Activated CD4-positive, CD25-positive, alpha-beta regulatory T cell treated with anti-CD3 and anti-CD28 coated beads, Interleukin-2, amount 50 U/mL, for 24 hours (primary cell): ENCODE measurements at regions not wholly inside any gene's neighbourhood (a gene's known extent, or its start where the extent isn't known, plus 50 kb on each side); places are given as distances from the start of the nearest gene placed in this dataset.
"Not testable (repeated sequence)": the region's sequence is repeated elsewhere in the genome, so short reads cannot be mapped to it uniquely, and the experiment has no call there.

Experiments used
- ATAC-seq, 2 donors: fragments of 150-1000 bp; cut with Tn5 transposase; one replicate each; pipeline ENCODE4 v1.10.0; 2021; ENCODE audit warnings: mild to moderate bottlenecking in 1 of 2, moderate library complexity in 1 of 2

DNA sequence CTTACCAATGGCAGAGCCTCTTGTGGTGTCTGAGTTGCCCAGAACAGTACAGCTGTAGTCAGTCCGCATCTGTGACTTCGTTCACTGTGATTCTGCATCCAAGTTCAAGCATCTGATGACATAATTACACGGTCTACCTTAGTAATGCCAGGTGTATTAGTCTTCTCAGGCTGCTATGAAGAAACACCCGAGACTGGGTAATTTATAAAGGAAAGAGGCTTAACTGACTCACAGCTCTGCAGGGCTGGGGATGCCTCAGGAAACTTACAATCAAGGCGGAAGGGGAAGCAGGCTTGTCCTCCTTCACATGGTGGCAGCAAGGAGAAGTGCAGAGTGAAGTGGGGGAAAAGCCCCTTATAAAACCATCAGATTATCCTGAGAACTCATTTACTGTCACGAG, 163.9 kb upstream of the SULF2 start:
- no peak for ATAC-seq

DNA sequence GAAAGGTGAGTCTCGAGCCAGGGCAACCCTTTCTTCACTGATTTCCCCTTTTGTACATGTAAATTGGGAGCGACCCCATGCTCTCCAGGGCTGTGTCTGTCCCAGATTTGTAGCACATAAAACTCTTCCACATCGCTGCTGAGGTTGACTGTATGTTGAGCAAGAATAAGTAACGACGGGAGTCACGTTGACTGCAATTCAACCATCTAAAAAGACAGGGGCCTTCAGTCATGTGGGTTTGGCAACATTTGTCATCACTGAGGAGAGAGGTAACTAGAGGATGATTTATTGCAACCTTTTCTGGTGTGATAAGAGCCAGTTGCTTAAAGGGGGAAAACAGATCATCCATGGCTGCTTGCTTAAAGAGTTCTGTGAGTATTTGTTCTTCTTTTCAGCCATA, 159.4 kb upstream of the SULF2 start:
- no peak for ATAC-seq

DNA sequence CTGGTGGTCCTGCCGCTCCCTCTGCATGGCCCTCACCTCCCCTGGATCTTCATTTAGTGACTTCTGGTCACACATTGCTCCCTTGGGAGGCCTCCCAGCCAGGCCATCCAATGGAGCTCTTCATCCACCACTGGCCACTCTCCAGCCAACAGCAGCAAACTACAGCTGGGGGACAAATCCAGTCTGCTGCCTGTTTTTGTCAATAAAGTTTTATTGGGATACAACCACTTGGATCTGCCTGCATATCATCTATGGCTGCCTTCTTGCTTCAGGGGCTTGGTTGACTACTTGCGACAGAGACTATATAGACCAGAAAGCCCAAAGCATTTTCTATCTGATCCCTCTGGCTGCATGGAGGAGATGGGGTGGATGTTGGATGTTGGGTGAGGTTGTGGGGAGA, 156.6 kb upstream of the SULF2 start:
- no peak for ATAC-seq

DNA sequence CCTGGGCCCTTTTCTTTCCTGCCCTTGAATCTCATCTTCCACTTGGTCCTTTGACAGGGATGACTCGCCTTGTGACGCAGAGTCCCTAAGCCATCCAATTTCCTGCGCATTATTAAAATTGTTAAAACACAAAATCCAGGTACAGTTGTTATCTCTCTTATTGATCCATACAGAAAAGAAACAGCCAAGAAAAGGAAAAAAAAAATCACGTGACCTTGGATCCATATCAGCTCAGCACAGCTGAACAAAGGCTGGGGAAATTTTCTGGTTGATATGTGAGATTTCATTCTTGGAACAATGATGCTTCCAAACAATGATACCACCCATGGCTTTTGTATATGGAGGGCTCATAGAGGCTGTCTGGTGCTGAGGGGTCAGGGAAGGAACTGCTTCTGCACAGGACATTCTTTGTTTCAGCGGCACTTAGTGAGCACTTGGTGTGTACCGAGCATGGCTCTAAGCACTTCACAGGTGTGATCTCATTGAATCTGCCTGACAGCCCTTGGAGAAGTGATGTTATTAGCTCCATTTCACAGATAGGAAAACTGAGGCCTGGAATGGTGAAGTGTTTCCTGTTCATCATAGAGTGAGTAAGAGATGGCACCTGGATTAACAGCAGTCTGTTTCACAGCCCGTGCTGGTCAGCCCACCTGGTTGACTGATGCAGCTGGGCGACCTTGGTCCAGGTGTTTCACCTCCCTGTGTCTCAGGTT, 155.0 kb upstream of the SULF2 start:
- ATAC-seq: no peak

DNA sequence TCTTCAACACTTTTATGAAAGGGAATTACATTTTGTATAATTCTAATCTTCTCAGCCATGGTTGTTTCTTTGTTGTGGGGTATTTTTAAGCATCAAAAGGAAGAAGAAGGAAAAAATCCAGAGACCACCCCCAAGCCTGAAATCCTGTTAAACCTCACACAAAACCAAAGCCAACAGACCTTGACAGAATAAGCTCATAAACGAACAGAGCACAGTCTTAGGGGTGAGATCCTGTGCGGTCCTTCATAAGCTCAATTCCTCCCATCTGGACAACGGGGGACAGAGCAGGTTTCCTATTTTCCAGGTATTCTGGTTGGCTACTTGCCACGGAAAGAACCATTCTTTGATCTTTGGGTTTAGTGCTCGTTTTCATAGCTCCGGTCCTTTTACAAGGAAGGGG, 151.3 kb upstream of the SULF2 start:
- ATAC-seq: no peak

DNA sequence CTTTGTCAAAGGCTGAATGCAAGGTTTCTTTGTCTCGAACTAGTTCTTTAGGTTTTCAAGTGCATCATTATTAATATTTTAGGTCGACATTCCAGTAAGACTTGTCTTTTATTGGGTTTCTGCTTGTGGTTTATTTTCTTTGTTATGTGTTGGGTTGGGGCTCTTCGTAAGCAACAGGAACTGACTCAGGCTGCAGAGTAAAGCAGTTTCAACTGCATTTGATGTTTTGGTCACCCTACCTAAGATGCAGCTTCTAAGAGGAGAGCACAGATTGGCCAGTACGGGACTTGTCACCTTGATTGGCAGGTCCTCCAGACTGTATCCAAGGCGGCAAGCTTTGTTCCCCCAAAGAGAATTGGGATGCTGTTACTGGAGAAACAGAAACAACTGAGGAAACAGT, 149.5 kb upstream of the SULF2 start:
- no peak for ATAC-seq

DNA sequence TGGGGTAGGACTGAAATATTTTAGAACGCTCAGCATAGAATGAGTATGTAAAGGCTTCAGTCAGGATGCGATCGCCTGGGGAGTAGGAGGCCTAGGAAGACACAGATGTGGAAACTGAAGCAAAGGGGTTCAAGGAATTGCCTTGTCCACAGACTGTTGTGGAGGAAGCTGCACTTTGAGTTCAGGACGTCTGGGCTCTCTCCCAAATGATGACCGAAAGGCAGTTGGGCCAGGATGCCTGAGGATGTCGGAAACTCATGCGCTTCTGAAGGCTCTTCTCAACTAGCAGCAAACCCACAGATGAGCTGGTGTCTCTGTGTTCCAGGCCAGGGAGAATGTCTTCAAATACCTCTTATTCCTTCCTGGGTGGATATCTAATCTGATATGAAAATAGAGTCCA, 146.2 kb upstream of the SULF2 start:
- no peak for ATAC-seq

DNA sequence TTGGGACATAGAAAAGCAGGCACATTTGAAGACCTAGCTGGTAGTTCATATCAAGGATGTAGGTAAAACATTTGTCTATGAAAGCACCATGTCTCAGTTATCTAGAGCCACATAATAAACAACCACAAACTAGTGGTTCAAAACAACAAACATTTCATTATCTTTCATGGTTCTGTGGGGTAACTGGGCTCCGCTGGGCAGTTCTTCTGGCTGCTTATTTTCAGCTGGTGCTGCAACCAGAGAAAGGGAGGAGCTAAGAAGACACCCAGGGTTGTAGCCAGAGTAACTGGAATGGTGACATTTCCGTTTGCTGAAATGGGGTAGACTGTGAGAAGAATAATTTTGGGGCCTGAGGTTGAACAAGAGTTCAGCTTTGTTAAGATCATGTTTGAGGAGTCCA, 145.7 kb upstream of the SULF2 start:
- no peak for ATAC-seq

DNA sequence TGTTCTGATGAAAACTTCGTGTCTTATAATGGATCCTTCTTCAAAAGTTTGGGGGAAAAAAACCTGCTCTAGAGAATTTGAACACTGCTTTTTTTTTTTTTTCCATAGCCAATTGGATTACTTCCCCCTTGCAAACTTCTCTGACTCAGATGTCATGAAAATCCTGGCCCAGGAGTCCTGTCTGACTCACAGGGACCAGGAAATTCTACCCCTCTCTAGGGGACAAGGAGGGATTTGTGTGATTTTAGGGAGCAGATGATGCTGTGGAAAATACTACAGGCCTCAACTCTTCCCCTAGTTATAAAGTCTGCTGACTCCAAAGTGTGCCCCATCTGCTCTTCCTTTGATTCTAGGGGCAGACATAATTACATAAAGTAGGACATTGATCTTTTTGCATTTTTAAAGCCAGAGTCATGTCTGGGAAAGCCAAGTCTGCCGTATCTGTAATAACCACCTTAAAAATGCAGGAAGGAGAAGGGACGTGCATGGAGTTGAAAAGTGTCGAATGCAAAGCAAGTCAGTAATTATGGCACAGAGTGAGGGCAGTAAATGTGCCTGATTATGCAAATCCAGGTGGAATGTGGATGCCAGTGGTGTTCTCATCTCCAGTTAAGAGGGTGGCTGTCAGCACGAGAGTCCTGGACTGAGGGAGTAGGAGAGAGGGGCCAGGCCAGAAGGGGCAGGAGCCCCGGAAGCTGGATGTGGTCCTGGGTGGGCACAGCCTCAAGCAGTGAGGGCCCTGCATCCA, 144.3 kb upstream of the SULF2 start:
- ATAC-seq: no peak

DNA sequence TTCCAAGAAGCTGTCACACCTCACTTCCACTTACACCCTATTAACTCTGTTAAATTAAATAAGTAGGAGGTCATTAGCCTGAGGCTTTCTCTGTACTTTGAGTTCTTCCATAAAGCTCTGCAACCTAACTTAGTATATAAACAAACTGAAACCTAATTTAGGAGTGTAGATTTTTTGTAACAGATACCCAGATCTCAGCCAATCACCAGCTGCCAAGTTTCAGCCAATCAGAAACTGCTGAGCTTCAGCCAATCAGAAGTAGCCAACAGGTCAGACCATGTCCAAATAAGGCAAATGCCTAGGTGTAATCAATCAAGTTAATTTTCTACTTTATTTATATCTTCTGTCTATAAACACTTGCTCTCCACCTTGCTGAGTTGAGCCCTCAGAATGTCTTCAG, 142.7 kb upstream of the SULF2 start:
- no peak for ATAC-seq

DNA sequence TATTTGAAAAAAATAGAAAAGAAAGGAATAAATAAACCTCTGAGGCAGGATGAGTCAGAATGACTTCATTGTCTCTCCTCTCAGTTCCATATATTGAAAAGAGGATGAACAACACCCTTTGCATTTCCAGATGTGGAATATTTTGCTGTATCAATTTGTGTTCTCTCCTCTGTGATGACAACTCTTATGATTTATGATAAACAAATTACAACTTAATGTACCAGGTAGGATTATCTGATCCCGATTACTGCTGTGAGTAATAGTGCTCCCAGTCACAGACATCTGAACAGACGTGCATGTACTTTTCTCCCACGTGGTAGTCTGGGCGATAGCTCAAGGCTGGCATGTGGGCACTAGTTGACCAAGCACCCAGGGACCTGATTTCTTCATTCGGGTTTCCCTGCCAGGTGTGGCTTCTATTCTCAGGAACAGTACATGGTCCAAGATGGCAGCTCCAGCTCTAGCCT, 142.1 kb upstream of the SULF2 start:
- ATAC-seq: no peak

DNA sequence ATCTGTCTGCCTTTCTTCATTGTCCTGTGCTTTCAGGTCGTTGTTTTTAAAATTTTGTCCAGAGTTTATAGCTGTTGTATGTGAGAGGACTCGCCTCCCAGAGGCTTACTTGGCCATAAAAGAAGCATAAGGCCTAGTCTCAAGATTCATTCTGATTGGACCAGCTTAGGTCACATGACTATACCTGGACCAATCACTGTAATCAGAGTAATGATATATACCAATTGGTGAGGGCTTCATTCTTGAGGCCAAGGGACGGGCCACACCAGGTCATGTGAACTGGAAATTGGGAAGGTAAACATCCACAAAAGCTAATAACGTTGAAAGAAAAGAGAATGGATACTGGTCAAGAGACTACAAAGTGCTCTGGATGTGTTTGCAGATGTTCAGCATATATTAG, 141.4 kb upstream of the SULF2 start:
- ATAC-seq: no peak

DNA sequence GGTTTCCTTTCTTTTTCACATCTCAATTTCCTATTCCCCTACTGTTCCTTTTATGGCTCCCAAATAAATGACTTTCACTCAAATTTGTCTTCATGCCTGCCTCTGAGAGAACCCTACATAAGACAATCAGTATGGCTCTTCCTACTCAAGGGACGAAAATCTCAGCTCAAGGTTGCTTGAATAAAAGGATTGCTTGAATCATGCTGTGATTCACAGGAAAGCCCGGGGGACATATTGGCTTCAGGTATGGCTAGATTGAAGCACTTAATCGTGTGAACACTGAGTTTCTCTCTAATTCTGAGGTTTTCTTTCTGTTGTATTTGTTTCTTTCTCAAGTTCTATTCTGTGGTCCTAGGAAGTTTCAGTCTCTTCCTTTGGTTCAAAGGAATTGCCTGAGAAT, 140.3 kb upstream of the SULF2 start:
- ATAC-seq: no peak

DNA sequence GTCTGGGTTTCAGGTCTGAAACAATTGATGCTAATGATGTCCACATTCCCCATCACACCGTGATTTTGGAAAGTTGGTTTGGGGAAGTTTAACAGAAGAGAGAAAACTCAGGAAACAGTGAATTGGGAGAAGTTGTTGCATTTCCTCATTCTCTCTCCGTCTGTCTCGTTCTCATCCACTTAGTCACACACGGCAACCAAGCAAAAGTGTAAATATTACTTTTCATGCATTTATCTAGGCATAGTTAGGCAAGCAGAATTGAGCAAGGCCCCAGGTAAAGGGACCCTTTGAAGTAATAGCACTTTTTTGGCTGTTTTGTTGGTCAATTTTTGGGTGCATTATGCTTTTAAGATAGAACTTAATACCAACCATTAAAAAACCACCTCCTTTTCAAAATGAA, 137.0 kb upstream of the SULF2 start:
- ATAC-seq: no peak

DNA sequence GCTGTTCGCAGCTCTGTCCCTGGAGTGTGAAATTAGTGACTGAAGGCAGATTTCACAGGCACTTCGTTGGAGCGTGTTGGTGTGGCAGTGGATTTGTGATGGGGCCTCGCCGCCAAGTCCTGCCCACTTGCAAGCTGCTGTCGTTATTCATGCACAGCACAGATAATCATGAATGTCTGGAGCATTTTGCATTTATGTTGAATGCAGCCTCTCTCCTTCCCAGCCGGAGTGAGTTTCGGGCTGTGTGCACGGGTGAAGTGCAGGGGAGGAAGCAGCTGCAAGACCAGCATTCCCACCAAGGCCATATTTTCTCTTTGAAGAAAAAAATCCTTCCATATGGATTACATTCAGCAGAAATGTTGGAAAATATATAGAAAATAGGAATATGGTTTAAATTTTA, 136.5 kb upstream of the SULF2 start:
- ATAC-seq: not testable (repeated sequence)

DNA sequence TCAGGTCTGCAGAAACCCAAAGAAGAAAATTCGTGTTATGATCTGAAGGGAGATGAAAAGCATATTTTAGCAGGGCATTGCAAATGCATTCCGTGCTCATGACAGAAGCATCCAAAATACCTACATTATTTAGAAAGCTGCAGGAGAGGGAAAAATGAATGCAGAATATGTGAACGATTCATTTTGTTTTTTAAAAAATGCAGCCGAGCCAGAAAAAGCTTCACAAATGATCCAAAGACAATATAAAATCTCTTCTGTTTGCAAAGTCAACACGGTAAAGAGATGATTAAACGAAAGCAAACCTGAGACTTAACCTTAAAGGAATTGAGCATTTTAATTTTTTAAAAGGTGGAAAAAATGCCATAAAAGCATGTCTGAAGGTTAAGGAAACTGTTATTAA, 136.1 kb upstream of the SULF2 start:
- no peak for ATAC-seq

DNA sequence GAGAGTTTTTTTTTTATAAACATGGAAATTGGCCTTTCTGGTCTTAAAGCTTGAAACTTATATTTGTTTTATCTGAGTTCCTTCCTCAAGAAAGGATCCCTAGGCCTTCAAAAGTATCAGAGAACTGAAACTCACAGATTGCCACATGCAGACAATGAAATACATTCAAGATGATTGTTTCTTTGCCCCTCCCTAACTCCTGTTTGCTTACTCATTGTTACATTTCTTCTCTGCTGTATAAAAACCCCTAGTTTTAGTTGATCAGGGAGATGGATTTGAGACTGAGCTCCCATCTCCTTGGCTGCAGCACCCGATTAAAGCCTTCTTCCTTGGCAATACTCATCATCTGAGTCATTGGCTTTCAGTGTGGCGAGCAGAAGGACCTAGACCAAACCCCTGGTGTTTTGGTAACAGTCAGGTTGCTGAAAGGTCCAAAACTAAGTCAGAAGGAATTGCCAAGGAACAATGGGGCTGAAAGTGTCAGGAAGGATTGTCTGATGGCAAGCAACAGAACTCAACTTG, 132.3 kb upstream of the SULF2 start:
- ATAC-seq: no peak

DNA sequence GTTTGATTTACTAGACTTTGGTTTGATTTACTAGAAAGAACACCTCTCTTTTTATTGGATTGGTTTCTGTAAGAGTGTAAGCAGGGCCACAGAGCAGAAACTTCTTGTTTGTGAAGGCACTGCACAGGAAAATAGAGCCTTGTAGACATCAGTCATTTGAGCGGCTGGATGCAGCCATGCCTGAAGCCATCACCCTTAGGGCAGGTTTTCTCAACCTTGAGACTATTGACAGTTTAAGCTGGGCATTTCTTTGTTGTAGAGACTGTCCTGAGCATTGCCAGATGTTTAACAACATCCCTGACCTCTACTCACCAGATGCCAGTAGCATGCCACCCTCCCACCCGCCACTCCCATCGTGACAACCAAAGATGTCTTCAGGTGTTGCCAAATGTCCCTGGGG, 130.2 kb upstream of the SULF2 start:
- no peak for ATAC-seq

DNA sequence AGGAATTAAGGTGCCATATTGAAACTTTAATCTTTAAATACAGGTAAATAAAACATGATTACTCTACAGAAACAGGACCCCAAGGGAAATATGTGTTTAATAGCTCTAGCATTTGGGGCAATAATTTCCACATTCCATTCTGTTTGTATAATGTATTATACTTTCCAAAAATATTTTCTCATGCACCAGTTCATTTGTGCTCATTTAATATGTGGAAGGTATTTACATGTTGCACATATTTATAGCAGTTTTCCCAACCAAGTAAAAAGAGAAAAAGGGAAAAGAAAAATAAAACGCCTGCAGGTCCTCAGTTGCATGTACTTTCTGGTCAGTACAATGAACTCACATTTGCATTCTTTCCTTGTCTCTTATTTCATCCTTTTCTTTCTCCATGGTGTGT, 129.5 kb upstream of the SULF2 start:
- no peak for ATAC-seq

DNA sequence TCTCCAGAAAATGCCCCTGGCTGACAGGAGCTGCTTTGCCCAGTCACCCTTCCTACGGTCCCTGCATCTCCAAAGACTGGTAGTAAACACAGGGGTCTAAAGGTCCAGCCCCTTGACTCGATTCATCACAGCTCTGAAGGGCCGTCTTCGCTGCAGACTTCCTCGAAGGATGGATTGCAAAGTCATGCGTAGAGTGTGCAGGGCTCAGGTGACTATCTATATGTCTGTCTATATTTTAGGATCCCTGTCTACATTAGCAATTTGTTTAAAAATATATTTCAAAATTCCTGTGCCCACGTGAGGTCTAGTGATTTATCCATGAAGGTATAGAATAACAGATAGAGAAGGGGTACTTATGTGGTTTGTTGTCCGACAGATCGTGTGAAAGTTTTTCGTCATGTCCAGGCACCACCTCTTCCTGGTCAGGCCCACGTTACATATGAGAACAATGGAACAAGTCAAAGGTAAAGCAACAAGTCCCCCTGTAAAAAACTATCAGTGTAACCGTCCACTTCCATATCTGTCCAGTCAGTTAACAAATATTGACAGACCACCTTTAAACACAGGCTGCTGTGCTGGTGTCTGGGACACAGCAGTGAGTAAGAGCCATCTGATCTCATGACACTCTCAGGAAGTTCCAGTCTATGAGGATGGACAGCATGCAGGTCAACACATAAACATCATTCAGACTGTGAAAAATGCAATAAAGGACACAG, 127.7 kb upstream of the SULF2 start:
- not testable (repeated sequence) for ATAC-seq

DNA sequence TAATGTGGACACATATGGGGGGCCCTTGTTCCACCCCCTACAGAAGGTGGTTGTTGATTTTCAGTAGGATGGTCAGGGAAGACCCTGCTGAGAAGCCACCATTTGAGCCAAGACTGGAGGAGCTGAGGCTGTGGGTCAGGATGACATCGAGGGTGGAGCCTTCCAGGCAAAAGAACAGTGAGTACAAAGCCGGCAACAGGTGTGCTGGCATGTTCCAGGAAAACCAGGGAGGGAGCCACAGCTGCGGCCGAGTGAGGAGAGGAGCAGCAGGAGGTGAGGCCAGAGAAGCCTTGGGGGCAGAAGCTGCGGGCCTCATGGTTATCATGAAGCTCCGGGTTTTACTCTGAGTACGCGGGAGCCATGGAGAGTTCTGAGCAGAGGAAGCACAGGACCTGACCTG, 126.9 kb upstream of the SULF2 start:
- not testable (repeated sequence) for ATAC-seq

DNA sequence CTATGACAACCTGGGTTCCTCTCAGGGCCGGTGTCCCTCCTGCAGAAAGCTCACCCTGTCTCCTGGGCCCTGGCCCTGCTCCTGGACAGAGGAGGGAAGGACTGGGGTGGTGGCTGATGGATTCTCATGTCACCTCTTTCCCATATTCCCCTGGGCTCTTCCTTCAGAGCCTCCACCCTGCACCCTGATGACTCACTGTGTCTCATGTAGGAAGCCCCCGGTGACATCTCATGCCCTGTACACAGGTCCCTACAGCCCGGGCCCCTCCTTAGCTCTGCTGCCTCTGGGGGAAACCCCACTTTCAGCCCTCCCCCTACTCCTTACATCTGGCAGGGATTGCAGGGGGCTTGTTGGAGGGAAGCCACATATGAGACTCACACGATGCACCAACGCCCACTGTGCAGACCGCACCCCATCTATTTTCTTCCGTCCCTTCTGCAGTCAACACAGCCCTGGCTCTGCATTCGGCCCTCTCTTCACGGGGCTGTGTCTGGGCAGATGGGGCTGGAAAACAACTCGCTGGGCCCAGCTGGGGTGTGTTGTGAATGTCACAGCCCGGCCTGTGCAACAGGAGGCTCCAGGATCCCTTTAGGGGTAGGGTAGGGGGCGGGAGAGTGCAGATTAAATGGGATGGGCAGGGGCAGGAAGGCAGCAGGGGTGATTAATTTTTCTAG, 124.6 kb upstream of the SULF2 start:
- not testable (repeated sequence) for ATAC-seq
